Non-pigmented ciliary epithelial cell (primary cell): ENCODE measurements at regions not wholly inside any gene's neighbourhood (a gene's known extent, or its start where the extent isn't known, plus 50 kb on each side); places are given as distances from the start of the nearest gene placed in this dataset.

ENCODE experiments used
- DNase-seq: peaks from one replicate; pipeline ENCODE4 v3.0.0-alpha.2; 2010; ENCODE audit warnings: low read depth

GRCh38 chr3:55242921-55243320 is 244.2 kb downstream of the WNT5A start:
- no peak for DNase-seq

- DNase-seq: no peak
Measured at GRCh38 chr3:55241098-55241497, 246.0 kb downstream of the WNT5A start.

DNA sequence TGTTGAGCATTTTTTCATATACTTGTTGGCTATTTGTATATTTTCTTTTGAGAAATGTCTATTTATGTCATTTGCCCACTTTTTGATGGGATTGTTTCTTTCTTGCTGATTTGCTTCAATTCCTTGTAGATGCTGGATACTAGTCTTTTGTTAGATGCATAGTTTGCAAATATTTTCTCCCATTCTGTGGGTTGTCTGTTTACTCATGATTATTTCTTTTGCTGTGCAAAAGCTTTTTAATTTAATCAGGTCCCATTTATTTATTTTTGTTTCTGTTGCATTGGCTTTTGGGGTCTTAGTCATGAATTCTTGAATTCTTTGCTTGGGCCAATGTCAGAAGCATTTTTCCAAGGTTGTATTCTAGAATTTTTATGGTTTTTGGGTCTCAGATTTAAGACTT is 251.7 kb downstream of the WNT5A start:
- DNase-seq: no peak

DNA sequence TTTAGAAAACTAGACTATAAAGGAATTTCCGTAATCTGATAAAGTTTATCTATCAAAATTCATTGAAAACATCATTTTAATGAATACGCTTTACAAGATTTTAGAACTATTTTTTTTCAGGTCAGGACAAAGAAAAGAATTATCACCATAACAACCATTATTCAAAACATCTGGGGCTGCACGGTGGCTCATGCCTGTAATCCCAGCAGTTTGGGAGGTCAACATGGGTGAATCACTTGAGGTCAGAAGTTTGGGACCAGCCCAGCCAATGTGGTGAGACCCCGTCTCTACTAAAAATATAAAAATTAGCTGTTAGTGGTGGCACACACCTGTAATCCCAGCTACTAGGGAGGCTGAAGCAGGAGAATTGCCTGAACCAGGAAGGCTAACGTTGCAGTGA is 260.4 kb downstream of the WNT5A start:
- DNase-seq: no peak

DNA sequence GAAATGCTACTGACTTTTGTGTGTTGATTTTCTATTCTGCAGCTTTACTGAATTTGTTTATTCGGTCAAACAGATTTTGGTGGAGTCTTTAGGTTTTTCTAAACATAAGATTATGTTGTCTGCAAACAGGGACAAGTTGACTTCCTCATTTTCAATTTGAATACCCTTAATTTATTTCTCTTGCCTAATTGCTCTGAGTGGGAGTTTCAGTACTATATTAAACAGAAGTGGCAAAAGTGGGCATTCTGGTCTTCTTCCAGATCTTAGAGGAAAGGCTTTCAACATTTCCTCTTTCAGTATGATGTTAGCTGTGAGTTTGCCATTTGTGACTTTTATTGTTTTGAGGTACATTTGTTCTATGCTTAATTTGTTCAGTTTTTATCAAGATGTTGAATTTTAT is 268.5 kb downstream of the WNT5A start:
- no peak for DNase-seq

DNA sequence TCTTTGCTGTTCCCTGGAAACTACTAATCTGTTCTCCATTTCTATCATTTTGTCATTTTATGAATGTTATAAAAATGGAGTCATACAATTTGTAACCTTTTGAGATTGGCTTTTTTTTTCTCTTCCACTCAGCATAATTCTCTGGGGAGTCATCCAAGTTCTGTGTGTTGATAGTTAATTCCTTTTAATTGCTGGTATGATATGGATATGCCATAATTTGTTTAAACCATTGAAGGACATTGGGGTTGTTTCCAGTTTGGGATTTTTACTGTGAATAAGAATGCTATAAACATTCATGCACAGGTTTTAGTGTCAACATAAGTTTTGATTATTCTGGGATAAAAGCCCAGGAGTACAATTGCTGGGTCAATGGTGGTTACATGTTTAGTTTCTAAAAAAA is 279.4 kb downstream of the WNT5A start:
- no peak for DNase-seq

GRCh38 chr3:55205990-55206389 is 278.1 kb upstream of the LRTM1 start:
- no peak for DNase-seq

GRCh38 chr3:55204417-55204816 is 276.6 kb upstream of the LRTM1 start:
- no peak for DNase-seq

DNA sequence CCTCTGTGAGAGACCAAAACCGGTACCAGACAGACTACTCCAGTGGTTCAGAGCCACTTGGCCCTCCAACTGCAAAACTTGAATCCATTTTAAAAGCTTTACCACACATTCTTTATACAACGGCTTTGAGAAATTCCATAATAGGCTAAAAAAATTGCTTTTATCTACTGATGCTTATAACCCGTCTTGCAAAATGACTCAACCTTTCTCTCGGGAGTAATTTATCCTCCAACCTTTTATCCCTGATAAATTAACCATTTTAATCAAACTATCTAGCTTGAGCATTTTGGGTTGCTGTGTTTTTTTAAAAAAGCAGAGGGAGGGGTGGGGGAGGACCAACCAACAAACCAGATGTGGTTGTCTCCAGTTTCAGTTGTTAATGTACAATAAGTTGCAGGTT is 275.7 kb upstream of the LRTM1 start:
- no peak for DNase-seq

GRCh38 chr3:55203006-55203405 is 275.1 kb upstream of the LRTM1 start:
- DNase-seq: no peak

GRCh38 chr3:55202326-55202725 is 274.5 kb upstream of the LRTM1 start:
- DNase-seq: peak; percentile 93

DNA sequence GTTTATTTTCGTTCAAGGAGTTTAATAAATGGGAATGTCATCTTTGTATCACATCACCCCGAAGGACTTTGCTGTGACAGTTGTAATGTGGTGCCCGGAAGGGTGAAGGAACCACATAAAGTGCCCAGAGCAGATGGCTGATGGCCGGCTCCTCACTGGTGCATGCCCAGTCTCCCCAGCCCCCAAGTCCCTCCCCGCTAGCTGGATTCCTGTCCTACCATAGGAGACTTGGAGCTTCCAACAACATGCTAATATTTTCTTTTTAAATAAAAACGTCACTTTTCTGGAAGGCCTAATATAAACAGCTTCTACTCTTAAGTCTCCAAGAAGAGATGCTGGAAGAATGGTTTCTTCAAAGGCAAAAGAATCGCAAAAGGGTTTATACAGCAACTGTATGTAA is 273.9 kb upstream of the LRTM1 start:
- DNase-seq: no peak

DNA sequence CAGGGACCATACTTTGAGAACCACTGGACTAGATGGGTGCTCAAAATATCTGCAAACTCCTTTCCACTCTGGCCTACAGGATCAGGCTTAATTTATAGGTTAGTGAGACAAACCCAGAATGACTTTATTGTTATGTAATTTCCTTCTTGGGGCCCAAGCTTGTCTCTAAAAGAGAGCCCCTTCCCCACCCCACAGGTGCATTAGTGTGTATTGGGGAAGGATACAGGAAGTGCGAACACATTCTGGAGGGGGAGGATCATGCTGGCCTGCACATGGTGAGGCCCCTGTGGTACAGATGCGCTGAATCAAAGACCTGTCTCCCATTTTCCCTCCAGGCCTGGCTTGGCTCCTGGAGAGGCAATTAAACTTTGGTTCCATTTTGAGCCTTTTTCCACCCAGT is 273.0 kb upstream of the LRTM1 start:
- no peak for DNase-seq

GRCh38 chr3:55198554-55198953 is 270.7 kb upstream of the LRTM1 start:
- peak; percentile 97 for DNase-seq

DNA sequence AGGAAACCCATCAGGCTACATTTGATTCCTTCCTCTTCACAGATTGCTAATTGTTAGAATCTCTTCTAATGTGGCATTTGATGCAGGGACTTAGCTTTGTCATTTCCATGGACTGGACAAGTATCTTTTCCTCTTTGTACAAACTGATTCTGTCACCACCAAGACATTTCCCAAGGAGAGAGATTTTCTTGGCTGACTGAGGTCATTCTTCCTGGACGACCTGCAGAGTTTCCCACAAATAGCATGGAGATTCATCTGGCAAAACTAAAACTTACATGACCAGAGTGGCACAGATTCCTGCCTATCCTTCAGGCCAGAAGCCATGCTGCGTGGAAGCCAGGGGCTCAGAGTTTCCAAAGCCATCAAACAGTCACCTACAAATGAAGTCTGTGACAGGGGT is 269.2 kb upstream of the LRTM1 start:
- no peak for DNase-seq

DNA sequence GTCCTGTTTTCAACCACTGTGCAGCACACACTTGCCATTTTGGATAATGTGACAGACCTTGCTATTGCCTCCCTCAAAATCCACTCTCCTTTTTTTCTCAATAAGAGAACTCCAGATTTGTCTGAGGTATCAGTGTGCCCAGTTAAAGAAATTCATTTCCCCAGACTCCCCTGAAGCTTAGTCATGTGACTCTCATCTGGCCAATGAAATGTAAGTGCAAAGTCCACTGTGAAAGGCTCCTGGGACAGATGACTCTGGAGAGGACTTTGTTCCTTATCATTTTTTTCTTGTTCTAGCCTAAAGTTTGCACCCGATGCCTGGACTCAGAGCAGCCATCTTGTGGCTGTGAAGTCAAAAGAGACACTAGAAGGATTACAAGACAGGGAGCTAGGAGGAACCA is 268.6 kb upstream of the LRTM1 start:
- no peak for DNase-seq

DNA sequence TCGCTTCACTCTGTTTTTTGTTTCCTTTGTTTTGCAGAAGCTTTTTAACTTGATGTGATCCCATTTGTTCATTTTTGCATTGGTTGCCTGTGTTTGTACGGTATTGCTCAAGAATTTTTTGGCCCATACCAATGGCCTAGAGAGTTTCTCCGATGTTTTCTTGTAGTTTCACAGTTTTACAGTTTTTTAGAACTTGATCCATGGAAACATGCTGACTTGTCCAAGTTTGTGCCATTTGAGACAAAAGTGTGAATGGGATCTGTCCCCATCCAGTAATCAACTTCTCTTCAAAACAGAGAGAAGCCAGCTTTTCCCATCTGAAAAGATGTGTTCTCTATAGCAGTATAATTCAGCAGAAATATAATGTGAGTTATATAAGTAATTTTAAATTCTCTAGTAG is 266.5 kb upstream of the LRTM1 start:
- no peak for DNase-seq

DNA sequence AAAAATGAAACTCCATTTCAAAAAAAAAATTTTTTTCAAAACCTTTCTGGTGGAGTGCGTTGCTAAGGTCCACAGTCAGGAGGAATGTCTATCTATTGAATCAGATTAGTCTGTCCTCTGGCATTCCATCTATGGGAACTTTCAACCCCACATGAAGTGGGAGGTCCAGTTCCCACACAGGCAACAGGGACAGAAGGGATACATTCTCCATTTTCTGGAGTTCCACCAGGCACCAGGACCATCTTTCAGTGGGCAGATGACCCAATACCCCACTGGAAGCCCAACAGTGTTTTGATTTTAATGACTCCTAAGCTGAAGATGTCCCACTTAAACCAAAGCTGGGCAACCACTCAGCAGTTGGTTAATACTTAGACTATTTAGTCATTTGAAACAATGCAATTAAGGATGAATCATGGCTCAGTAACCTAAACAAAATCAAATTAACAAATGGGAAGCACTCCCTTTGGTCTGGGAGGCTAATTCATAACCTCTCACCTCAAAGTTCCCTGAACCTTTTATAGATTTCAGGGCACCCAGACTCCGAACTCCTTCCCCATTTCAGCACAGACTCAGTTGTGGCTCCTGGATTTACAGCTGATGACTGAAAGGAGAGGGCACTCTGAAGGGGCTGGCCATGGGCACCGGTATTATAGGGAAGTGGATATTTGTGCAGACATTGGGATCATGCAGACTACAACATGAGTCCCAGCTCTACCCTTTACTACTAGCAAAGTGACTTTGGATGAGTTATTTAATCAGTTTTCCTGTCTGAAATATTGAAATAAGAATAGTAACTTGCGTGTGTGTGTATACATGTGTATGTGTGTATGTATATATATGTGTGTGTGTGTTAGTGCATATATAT is 264.3 kb upstream of the LRTM1 start:
- DNase-seq: peak; percentile 86

DNA sequence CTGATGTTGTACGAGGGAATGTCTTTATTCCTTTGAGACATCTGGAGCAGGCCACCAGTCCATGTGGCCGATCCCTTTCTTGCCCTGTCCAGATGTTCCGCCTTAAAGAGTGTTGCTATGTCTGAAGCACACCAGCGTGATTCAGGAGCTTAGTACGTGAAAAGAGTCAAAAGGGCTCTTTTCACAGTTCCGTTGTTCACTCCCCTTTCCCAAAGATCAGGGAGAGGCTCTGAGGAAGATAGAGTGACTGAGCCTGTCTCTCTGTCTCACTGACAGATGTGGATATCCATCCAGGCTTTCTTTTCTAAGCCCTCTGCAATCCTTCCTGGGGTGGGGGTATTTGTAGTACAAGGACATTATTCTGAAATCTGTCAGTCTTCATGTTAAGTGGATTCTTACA is 262.5 kb upstream of the LRTM1 start:
- DNase-seq: no peak

GRCh38 chr3:55189359-55189801 is 261.5 kb upstream of the LRTM1 start:
- DNase-seq: no peak

GRCh38 chr3:55185380-55185779 is 257.5 kb upstream of the LRTM1 start:
- DNase-seq: no peak

- DNase-seq: no peak
Measured at GRCh38 chr3:55183201-55183600, 255.3 kb upstream of the LRTM1 start.

- no peak for DNase-seq
Measured at GRCh38 chr3:55180936-55181535, 253.2 kb upstream of the LRTM1 start.

DNA sequence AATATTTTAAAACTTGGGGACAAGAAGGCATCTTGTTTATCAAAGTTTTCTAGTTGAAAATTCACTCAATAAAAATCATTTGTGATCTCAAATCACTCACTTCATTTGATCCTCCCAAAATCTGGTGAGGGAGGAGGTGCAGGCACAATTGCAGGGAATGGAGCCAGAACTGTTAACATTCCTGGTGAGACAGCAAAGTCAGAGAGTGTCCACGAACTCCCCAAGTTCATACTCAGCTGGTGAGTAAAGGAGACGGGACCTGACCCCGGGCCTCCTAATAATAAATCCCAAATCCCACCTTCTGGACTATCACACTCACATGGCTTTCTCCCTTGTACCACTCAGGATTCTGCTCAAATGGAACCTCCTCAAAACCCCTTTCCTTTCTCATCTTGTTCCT is 252.3 kb upstream of the LRTM1 start:
- no peak for DNase-seq
